HL-60 (cell line): ENCODE measurements at regions not wholly inside any gene's neighbourhood (a gene's known extent, or its start where the extent isn't known, plus 50 kb on each side); places are given as distances from the start of the nearest gene placed in this dataset.

Source experiments
- DNase-seq, 2 experiments: peaks; one replicate each; pipeline ENCODE4 v3.0.0-alpha.2; 2010 to 2020; ENCODE audit warnings: low read depth in 1 of 2, low spot score in 1 of 2
- H3K27ac ChIP-seq: fragments of 250-450 bp; sonication (Bioruptor Pico); replicated peaks from 2 replicates; pipeline ENCODE4 v1.5.1; 2020; ENCODE audit warnings: mild to moderate bottlenecking, moderate library complexity
- H3K27me3 ChIP-seq: fragments of 250-450 bp; sonication (Bioruptor Pico); 2 replicates; pipeline ENCODE4 v1.5.1; 2021; ENCODE audit warnings: mild to moderate bottlenecking, moderate library complexity; ENCODE audit not compliant: insufficient read depth, poor library complexity, severe bottlenecking
- H3K4me3 ChIP-seq: replicated peaks from 2 replicates; pipeline ENCODE4 v1.5.1; 2011; ENCODE audit warnings: mild to moderate bottlenecking, control low read depth, low read length; ENCODE audit not compliant: insufficient read depth
- CTCF ChIP-seq: IDR thresholded peaks from one replicate; pipeline ENCODE4 v1.5.1; 2011; ENCODE audit warnings: low read length, control low read depth, inconsistent platforms; ENCODE audit not compliant: insufficient read depth
- GABPA ChIP-seq: IDR thresholded peaks from 2 replicates; pipeline ENCODE4 v1.6.1; 2012; ENCODE audit warnings: low read depth
- POLR2AphosphoS5 ChIP-seq: IDR thresholded peaks from 2 replicates; pipeline ENCODE4 v1.6.1; 2012; ENCODE audit warnings: low read depth
- SPI1 ChIP-seq: IDR thresholded peaks from 2 replicates; pipeline ENCODE4 v1.6.1; 2012; ENCODE audit warnings: low read depth, mild to moderate bottlenecking, borderline replicate concordance
- TF ChIP-seq, protein P1 (sequence below): IDR thresholded peaks from 2 replicates; pipeline ENCODE4 v1.6.1; 2012; ENCODE audit warnings: low read depth; ENCODE audit not compliant: insufficient replicate concordance

DNA sequence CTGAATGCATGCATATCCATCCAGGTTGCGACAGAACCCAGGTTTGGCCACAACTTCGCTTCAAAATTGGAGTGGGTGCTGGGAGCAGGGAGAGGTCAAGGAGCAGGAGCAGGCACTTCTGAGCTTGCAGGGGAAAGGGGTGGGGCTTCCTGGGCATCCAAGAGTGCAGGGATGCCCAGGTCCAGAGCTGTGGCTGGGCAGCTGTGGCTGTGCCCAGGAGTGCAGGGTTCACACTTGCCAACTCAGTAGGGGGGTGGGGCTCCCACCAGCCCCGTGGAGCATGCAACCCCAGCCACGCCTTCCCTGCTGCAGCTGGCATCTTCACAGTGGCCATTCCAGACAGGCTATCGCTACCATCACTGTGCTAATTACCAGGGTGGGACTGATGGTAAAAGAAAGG is 115.3 kb upstream of the MTNR1B start:
- Histone ChIP-seq H3K27me3 (no peaks in the 10 kb centered on the region), H3K4me3 (no peak overlapping the region), H3K27ac (no peak overlapping the region)
- DNase-seq: no peak
- TF ChIP-seq GABPA: no peak
- TF ChIP-seq SPI1: no peak
- TF ChIP-seq, protein P1, sequence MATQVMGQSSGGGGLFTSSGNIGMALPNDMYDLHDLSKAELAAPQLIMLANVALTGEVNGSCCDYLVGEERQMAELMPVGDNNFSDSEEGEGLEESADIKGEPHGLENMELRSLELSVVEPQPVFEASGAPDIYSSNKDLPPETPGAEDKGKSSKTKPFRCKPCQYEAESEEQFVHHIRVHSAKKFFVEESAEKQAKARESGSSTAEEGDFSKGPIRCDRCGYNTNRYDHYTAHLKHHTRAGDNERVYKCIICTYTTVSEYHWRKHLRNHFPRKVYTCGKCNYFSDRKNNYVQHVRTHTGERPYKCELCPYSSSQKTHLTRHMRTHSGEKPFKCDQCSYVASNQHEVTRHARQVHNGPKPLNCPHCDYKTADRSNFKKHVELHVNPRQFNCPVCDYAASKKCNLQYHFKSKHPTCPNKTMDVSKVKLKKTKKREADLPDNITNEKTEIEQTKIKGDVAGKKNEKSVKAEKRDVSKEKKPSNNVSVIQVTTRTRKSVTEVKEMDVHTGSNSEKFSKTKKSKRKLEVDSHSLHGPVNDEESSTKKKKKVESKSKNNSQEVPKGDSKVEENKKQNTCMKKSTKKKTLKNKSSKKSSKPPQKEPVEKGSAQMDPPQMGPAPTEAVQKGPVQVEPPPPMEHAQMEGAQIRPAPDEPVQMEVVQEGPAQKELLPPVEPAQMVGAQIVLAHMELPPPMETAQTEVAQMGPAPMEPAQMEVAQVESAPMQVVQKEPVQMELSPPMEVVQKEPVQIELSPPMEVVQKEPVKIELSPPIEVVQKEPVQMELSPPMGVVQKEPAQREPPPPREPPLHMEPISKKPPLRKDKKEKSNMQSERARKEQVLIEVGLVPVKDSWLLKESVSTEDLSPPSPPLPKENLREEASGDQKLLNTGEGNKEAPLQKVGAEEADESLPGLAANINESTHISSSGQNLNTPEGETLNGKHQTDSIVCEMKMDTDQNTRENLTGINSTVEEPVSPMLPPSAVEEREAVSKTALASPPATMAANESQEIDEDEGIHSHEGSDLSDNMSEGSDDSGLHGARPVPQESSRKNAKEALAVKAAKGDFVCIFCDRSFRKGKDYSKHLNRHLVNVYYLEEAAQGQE: no peak
- TF ChIP-seq POLR2AphosphoS5: no peak
- no peak for TF ChIP-seq CTCF

GRCh38 chr11:92854952-92855351 is 114.5 kb upstream of the MTNR1B start:
- TF ChIP-seq POLR2AphosphoS5: no peak
- no peak for TF ChIP-seq GABPA
- TF ChIP-seq SPI1: no peak
- TF ChIP-seq CTCF: no peak
- TF ChIP-seq, protein P1: no peak
- Histone ChIP-seq H3K4me3 (no peak overlapping the region), H3K27ac (no peak overlapping the region), H3K27me3 (no peaks in the 10 kb centered on the region)
- DNase-seq: no peak

DNA sequence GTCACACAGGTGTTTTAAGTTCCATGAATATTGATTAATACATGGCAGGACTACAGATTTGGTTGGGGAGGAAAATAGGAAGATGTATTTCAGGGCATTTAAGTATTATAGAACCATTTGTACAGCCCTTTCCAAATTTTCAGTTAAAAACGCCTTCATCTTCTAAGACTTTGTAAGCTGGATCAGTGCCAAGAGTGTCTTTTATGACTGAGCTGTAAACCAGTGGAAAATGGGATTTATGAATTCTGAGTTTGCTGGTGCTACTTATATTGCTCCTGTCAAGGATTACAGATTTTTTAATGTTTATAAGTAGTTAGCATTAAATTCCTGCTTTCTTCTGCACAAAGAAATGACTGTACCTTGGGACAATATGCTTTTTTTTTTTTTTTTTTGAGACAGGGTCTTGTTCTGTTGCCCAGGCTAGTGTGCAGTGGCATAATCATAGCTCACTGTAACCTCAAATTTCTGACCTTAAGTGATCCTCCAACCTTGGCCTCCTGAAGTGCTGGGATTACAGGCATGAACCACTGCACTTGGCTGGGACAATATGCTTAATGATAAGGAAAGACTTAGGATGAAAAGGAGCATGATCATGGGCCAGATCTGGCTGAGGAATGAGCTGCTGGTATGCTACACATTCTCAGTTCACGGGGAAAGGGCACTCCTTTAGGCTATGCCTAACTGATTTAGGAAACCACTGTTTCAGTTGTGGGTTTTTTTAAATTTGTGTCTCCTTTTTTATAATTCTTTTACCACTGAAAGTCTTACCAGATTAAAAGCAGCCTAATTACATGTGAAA is 113.6 kb upstream of the MTNR1B start:
- no peaks in the 10 kb centered on the region for H3K27me3 ChIP-seq
- no peak for TF ChIP-seq CTCF
- no peak for TF ChIP-seq GABPA
- no peak for TF ChIP-seq SPI1
- TF ChIP-seq POLR2AphosphoS5: no peak
- TF ChIP-seq, protein P1: no peak
- DNase-seq: no peak

More for the DNA sequence above, 113.6 kb upstream of the MTNR1B start:
- Histone ChIP-seq H3K27ac (no peak overlapping the region), H3K4me3 (no peak overlapping the region)
